HL-60 (cell line): ENCODE measurements at regions not wholly inside any gene's neighbourhood (a gene's known extent, or its start where the extent isn't known, plus 50 kb on each side); places are given as distances from the start of the nearest gene placed in this dataset.

Experiments
- GABPA ChIP-seq: IDR thresholded peaks from 2 replicates; pipeline ENCODE4 v1.6.1; 2012; ENCODE audit warnings: low read depth
- POLR2AphosphoS5 ChIP-seq: IDR thresholded peaks from 2 replicates; pipeline ENCODE4 v1.6.1; 2012; ENCODE audit warnings: low read depth
- TF ChIP-seq, protein P1 (sequence below): IDR thresholded peaks from one replicate; pipeline ENCODE4 v1.5.1; 2011; ENCODE audit warnings: low read length, control low read depth, inconsistent platforms; ENCODE audit not compliant: insufficient read depth

DNA sequence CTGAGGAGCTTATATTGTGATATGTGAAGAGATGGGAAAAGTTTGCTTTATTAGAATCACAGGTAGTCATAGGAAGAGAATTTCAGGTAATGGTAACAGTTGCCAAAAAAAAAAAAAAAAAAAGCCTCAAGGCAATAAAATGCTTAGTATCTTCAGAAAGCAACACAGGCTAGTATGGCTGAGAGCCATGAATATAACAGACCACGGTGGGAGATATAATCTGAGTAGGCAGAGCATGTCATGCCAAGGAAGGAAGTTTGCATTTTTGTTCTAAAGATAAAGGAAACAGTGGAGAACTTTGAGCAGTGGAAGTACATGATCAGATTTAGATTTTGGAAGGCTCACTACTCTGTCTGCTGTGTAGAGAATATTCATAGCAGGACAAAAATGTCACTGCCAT is 211.4 kb downstream of the ETS1 start:
- TF ChIP-seq, protein P1, sequence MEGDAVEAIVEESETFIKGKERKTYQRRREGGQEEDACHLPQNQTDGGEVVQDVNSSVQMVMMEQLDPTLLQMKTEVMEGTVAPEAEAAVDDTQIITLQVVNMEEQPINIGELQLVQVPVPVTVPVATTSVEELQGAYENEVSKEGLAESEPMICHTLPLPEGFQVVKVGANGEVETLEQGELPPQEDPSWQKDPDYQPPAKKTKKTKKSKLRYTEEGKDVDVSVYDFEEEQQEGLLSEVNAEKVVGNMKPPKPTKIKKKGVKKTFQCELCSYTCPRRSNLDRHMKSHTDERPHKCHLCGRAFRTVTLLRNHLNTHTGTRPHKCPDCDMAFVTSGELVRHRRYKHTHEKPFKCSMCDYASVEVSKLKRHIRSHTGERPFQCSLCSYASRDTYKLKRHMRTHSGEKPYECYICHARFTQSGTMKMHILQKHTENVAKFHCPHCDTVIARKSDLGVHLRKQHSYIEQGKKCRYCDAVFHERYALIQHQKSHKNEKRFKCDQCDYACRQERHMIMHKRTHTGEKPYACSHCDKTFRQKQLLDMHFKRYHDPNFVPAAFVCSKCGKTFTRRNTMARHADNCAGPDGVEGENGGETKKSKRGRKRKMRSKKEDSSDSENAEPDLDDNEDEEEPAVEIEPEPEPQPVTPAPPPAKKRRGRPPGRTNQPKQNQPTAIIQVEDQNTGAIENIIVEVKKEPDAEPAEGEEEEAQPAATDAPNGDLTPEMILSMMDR: no peak
- TF ChIP-seq POLR2AphosphoS5: no peak
- TF ChIP-seq GABPA: no peak
